H9 (cell line): ENCODE measurements at regions not wholly inside any gene's neighbourhood (a gene's known extent, or its start where the extent isn't known, plus 50 kb on each side); places are given as distances from the start of the nearest gene placed in this dataset.

Experiments
- DNase-seq: peaks from one replicate; pipeline ENCODE4 v3.0.0-alpha.2; 2017
- H2AFZ ChIP-seq: one replicate; pipeline ENCODE4 v1.6.1; 2013; ENCODE audit warnings: mild to moderate bottlenecking, low read length, control low read depth, moderate library complexity
- H2AK5ac ChIP-seq: 2 replicates; pipeline ENCODE4 v1.6.1; 2013; ENCODE audit warnings: low read length, control low read depth, mixed read lengths; ENCODE audit not compliant: insufficient read length
- H2BK120ac ChIP-seq: one replicate; pipeline ENCODE4 v1.6.1; 2013; ENCODE audit warnings: low read depth, mild to moderate bottlenecking, low read length, control low read depth, inconsistent platforms; ENCODE audit not compliant: poor library complexity, severe bottlenecking
- H2BK12ac ChIP-seq: 2 replicates; pipeline ENCODE4 v1.6.1; 2013; ENCODE audit warnings: low read length, control low read depth, mixed read lengths, low read depth; ENCODE audit not compliant: insufficient read length
- H2BK15ac ChIP-seq: 2 replicates; pipeline ENCODE4 v1.6.1; 2013; ENCODE audit warnings: low read depth, low read length, control low read depth
- H2BK20ac ChIP-seq: one replicate; pipeline ENCODE4 v1.6.1; 2013; ENCODE audit warnings: low read depth, mild to moderate bottlenecking, low read length, control low read depth, inconsistent platforms; ENCODE audit not compliant: poor library complexity, severe bottlenecking
- H2BK5ac ChIP-seq: 2 replicates; pipeline ENCODE4 v1.6.1; 2013; ENCODE audit warnings: low read length, control low read depth, mixed read lengths; ENCODE audit not compliant: insufficient read length
- H3K14ac ChIP-seq: 2 replicates; pipeline ENCODE4 v1.6.1; 2013; ENCODE audit warnings: low read length, control low read depth; ENCODE audit not compliant: insufficient read depth
- H3K18ac ChIP-seq: 2 replicates; pipeline ENCODE4 v1.6.1; 2013; ENCODE audit warnings: low read depth, mild to moderate bottlenecking, mixed read lengths, low read length, control low read depth; ENCODE audit not compliant: insufficient read length
- H3K23ac ChIP-seq: 2 replicates; pipeline ENCODE4 v1.6.1; 2013; ENCODE audit warnings: low read length, control low read depth, mixed read lengths, low read depth; ENCODE audit not compliant: insufficient read length
- H3K23me2 ChIP-seq: 2 replicates; pipeline ENCODE4 v1.6.1; 2013; ENCODE audit warnings: low read depth, mild to moderate bottlenecking, mixed read lengths, low read length, control low read depth; ENCODE audit not compliant: insufficient read length, poor library complexity, severe bottlenecking
- H3K27ac ChIP-seq: 2 replicates; pipeline ENCODE4 v1.5.1; 2013; ENCODE audit warnings: low read length, control low read depth, mixed read lengths, low read depth; ENCODE audit not compliant: insufficient read length
- H3K27me3 ChIP-seq: 2 replicates; pipeline ENCODE4 v1.6.1; 2013; ENCODE audit warnings: low read length, control low read depth, inconsistent platforms; ENCODE audit not compliant: insufficient read depth
- H3K4ac ChIP-seq: 2 replicates; pipeline ENCODE4 v1.6.1; 2013; ENCODE audit warnings: low read depth, mild to moderate bottlenecking, control low read depth, inconsistent platforms, low read length, moderate library complexity
- H3K4me1 ChIP-seq: 2 replicates; pipeline ENCODE4 v1.6.1; 2013; ENCODE audit warnings: low read length, control low read depth, inconsistent platforms; ENCODE audit not compliant: insufficient read depth
- H3K4me2 ChIP-seq: 2 replicates; pipeline ENCODE4 v1.6.1; 2013; ENCODE audit warnings: low read length, control low read depth, mixed read lengths; ENCODE audit not compliant: insufficient read length, insufficient read depth
- H3K56ac ChIP-seq: 2 replicates; pipeline ENCODE4 v1.6.1; 2013; ENCODE audit warnings: low read depth, mild to moderate bottlenecking, mixed read lengths, low read length, control low read depth; ENCODE audit not compliant: insufficient read length
- H3K79me1 ChIP-seq: 2 replicates; pipeline ENCODE4 v1.6.1; 2013; ENCODE audit warnings: low read depth, mild to moderate bottlenecking, moderate library complexity, low read length, control low read depth, inconsistent platforms; ENCODE audit not compliant: insufficient read depth, poor library complexity, severe bottlenecking
- H3K79me2 ChIP-seq: 2 replicates; pipeline ENCODE4 v1.6.1; 2013; ENCODE audit warnings: low read length, control low read depth, inconsistent platforms; ENCODE audit not compliant: insufficient read depth
- H3K9ac ChIP-seq: 2 replicates; pipeline ENCODE4 v1.6.1; 2013; ENCODE audit warnings: low read length, control low read depth, mixed read lengths; ENCODE audit not compliant: insufficient read length; ENCODE audit errors: extremely low read depth
- H3K9me3 ChIP-seq: one replicate; pipeline ENCODE4 v1.6.1; 2013; ENCODE audit warnings: low read depth, low read length, inconsistent platforms; ENCODE audit not compliant: control insufficient read depth
- H3T11ph ChIP-seq: one replicate; pipeline ENCODE4 v1.6.1; 2013; ENCODE audit warnings: mild to moderate bottlenecking, low read length, control low read depth, inconsistent platforms
- H4K20me1 ChIP-seq: one replicate; pipeline ENCODE4 v1.6.1; 2013; ENCODE audit not compliant: control insufficient read depth, insufficient read length, insufficient read depth
- H4K5ac ChIP-seq: 2 replicates; pipeline ENCODE4 v1.6.1; 2013; ENCODE audit warnings: low read depth, mild to moderate bottlenecking, mixed read lengths, low read length, control low read depth; ENCODE audit not compliant: insufficient read length
- H4K8ac ChIP-seq: replicated peaks from 2 replicates; pipeline ENCODE4 v1.6.1; 2013; ENCODE audit warnings: low read length, control low read depth, mixed read lengths, low read depth; ENCODE audit not compliant: insufficient read length
- H4K91ac ChIP-seq: 2 replicates; pipeline ENCODE4 v1.6.1; 2013; ENCODE audit warnings: low read depth, mild to moderate bottlenecking, moderate library complexity, mixed read lengths, low read length, control low read depth; ENCODE audit not compliant: insufficient read length
- H3K27ac Mint-ChIP-seq, 3 experiments: 2 replicates in 2 of 3; 3 replicates in 1 of 3; pipeline ENCODE4 v1.8.0; 2020 to 2021; ENCODE audit warnings: mixed read lengths in 3 of 3, mild to moderate bottlenecking in 1 of 3, moderate library complexity in 1 of 3
- H3K27me3 Mint-ChIP-seq: 2 replicates; pipeline ENCODE4 v1.8.0; 2021; ENCODE audit warnings: low read depth, mild to moderate bottlenecking, moderate library complexity, mixed read lengths
- H3K36me3 Mint-ChIP-seq, 3 experiments: 2 replicates in 2 of 3; 3 replicates in 1 of 3; pipeline ENCODE4 v1.8.0; 2020 to 2021; ENCODE audit warnings: low read depth in 3 of 3, mixed read lengths in 3 of 3; ENCODE audit not compliant: insufficient read depth in 1 of 3
- H3K4me1 Mint-ChIP-seq, 2 experiments: 2 replicates each; pipeline ENCODE4 v1.8.0; 2020; ENCODE audit warnings: mixed read lengths in 2 of 2
- H3K4me3 Mint-ChIP-seq, 2 experiments: 2 replicates in 1 of 2; 3 replicates in 1 of 2; pipeline ENCODE4 v1.8.0; 2020 to 2021; ENCODE audit warnings: mild to moderate bottlenecking in 2 of 2, mixed read lengths in 2 of 2, moderate library complexity in 1 of 2
- H3K9me3 Mint-ChIP-seq, 2 experiments: 2 replicates in 1 of 2; 3 replicates in 1 of 2; pipeline ENCODE4 v1.8.0; 2020; ENCODE audit warnings: mild to moderate bottlenecking in 2 of 2, mixed read lengths in 2 of 2, moderate library complexity in 1 of 2
- WGBS: extraction: QIAGEN DNeasy Blood & Tissue Kit; methylation state at CpG from one replicate; pipeline ENCODE4 v1.1.7; 2013; ENCODE audit warnings: missing lambda C conversion rate, low lambda C conversion rate, mixed read lengths; ENCODE audit not compliant: insufficient read length; ENCODE audit errors: extremely low coverage; 5-methylcytosine and 5-hydroxymethylcytosine counted together
- TF ChIP-seq, protein P1 (sequence below): fragments of 200-600 bp; sonication (generic); conservative IDR thresholded peaks from 3 replicates; pipeline ENCODE4 v1.8.0; 2021; ENCODE audit warnings: antibody characterized with exemption, mild to moderate bottlenecking

DNA sequence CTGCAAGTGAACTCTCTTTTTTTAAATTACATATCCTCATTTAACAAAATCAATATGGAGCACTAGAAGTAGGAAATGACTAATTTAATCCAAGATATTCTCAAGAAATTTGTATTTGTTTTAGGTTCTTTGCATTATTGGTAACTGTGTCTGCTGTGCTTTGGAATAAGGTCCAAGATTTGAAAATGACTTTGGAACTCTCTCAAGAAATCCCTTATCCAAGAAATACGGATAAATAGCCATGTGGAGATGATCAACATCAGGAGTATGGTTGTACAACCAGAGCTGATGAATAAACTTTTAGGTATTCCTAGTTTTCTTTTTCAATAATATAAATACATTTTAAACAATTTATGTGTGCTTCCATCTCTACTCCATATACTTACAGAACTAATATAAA lies 279.9 kb upstream of the SEMA3C start:
- no peak overlapping the region for H2AFZ ChIP-seq
- no peak for DNase-seq
- H3K14ac ChIP-seq, result no peak overlapping the region
- no peak overlapping the region for H3K4me2 ChIP-seq
- H3K27me3 Mint-ChIP-seq, result no peaks in the 10 kb centered on the region
- H3K9ac ChIP-seq, result no peak overlapping the region
- H3K9me3 ChIP-seq, result no peaks in the 10 kb centered on the region
- H3K36me3 Mint-ChIP-seq, result no peaks in the 10 kb centered on the region
- H3K4me1 ChIP-seq, result no peaks in the 10 kb centered on the region
- no peaks in the 10 kb centered on the region for H3K27me3 ChIP-seq
- H3K23ac ChIP-seq, result no peak overlapping the region
- H4K8ac ChIP-seq, result no peak overlapping the region
- no CpG with 5 or more reads among the region's 1 CpG for WGBS
- H3K79me1 ChIP-seq, result no peaks in the 10 kb centered on the region
- no peak overlapping the region for H2BK15ac ChIP-seq
- no peaks in the 10 kb centered on the region for H3K4me1 Mint-ChIP-seq
- H4K5ac ChIP-seq, result no peak overlapping the region
- no peak overlapping the region for H2BK12ac ChIP-seq
- no peaks in the 10 kb centered on the region for H3K23me2 ChIP-seq
- H4K20me1 ChIP-seq, result no peaks in the 10 kb centered on the region
- H2BK120ac ChIP-seq, result no peak overlapping the region
- H3K4me3 Mint-ChIP-seq, result no peak overlapping the region
- no peak overlapping the region for H3K18ac ChIP-seq
- H3K56ac ChIP-seq, result no peak overlapping the region
- H3K27ac ChIP-seq, result no peak overlapping the region
- H3K9me3 Mint-ChIP-seq, result no peaks in the 10 kb centered on the region
- no peak overlapping the region for H2AK5ac ChIP-seq
- H3K27ac Mint-ChIP-seq, result no peak overlapping the region
- H3T11ph ChIP-seq, result no peak overlapping the region
- TF ChIP-seq, protein P1, sequence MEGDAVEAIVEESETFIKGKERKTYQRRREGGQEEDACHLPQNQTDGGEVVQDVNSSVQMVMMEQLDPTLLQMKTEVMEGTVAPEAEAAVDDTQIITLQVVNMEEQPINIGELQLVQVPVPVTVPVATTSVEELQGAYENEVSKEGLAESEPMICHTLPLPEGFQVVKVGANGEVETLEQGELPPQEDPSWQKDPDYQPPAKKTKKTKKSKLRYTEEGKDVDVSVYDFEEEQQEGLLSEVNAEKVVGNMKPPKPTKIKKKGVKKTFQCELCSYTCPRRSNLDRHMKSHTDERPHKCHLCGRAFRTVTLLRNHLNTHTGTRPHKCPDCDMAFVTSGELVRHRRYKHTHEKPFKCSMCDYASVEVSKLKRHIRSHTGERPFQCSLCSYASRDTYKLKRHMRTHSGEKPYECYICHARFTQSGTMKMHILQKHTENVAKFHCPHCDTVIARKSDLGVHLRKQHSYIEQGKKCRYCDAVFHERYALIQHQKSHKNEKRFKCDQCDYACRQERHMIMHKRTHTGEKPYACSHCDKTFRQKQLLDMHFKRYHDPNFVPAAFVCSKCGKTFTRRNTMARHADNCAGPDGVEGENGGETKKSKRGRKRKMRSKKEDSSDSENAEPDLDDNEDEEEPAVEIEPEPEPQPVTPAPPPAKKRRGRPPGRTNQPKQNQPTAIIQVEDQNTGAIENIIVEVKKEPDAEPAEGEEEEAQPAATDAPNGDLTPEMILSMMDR, result no peak
- H3K79me2 ChIP-seq, result no peaks in the 10 kb centered on the region
- H4K91ac ChIP-seq, result no peak overlapping the region
- no peak overlapping the region for H2BK5ac ChIP-seq
- H2BK20ac ChIP-seq, result no peak overlapping the region
- H3K4ac ChIP-seq, result no peak overlapping the region
